ENCODE measurements at regions not wholly inside any gene's neighbourhood (a gene's known extent, or its start where the extent isn't known, plus 50 kb on each side); places are given as distances from the start of the nearest gene placed in this dataset.
"Not testable (repeated sequence)": the region's sequence is repeated elsewhere in the genome, so short reads cannot be mapped to it uniquely, and the experiment has no call there.

- H3K4me3 ChIP-seq (ENCODE audit: low read depth, low read length), result no peak overlapping the region
- TF ChIP-seq CTCF (IDR thresholded peaks at IDR 0.05; ENCODE audit: insufficient read depth, low read depth, low read length), result no peak
- peak; percentile 81 for DNase-seq (ENCODE audit: low read depth)
Observed at GRCh38 chr2:63735931-63736330, 105.8 kb upstream of the UGP2 start.

DNA sequence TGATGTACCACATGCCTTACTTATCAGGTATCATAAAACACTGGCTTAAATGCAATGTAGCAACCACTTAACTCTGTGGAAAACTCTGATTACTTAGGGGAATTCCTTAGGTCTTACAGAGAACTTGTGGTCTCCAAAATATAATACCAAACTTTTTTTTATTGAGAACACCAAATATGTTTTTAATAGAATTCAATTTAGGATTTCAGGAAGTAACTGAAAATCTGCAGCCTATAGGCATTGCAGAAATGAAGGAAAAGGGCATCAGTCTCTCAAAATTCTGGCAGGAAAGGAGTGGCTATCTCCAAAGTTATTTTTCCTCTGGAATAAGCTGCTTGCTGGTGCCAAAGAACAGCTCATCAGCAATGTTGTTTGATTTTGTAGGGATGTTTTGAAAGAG lies 105.3 kb upstream of the UGP2 start:
- H3K4me3 ChIP-seq (ENCODE audit: low read depth, low read length), result no peak overlapping the region
- TF ChIP-seq CTCF (IDR thresholded peaks at IDR 0.05; ENCODE audit: insufficient read depth, low read depth, low read length), result no peak
- peak; percentile 82 for DNase-seq (ENCODE audit: low read depth)

DNA sequence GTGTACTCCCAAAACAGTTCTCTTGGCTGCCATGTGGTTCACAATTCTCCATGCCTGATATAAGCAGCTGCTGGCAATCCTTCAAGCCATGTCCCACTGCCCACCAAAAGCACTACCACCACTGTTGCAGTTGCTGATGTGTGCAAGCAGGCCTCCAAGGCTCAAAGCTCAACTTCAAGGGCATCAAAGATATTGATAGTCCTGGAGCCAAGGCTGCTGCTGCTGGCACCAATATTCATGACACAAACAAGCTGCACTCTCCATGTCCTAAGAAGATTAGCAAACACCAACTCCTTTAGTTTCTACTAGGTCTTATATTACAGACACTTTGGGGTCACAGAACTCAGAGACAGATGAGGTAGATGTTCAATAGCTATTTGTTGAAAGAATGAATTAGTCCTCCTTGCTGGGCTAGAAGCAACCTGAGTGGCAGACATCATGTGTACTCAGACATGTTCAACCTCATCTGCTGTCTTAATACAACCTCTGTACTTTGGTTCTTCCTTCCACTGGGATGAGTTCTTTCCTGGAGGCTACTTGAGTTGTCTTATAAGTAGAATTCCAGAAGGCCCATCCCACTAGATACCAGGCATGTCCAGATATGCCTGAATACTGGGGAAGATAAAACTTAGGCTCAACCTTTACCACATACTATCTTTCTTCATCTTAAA lies 104.5 kb upstream of the UGP2 start:
- peak; percentile 8 for DNase-seq (ENCODE audit: low read depth)
- no peak for TF ChIP-seq CTCF (IDR thresholded peaks at IDR 0.05; ENCODE audit: insufficient read depth, low read depth, low read length)
- H3K4me3 ChIP-seq (ENCODE audit: low read depth, low read length), result no peak overlapping the region

DNA sequence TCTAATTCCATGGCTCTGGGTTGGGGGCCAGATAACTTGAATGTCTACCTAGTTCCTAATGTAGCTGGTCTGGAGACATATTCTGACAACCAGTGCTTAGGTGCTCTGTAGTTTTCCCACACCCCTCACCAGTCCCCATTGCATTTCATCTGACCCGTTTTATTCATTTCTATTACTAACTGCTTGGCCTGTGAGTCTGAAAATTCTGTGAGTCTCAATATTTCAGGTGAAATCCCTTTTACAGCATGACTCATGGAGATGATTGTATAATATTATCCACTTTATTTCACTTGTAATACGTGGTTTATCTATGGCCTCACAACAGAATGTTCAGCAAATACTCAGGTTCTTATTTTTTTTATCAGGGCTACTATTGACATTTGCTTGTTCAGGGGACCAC lies 103.7 kb upstream of the UGP2 start:
- TF ChIP-seq CTCF (IDR thresholded peaks at IDR 0.05; ENCODE audit: insufficient read depth, low read depth, low read length), result no peak
- no peak overlapping the region for H3K4me3 ChIP-seq (ENCODE audit: low read depth, low read length)
- no peak for DNase-seq (ENCODE audit: low read depth)

GRCh38 chr2:63739180-63739579 lies 102.5 kb upstream of the UGP2 start:
- H3K4me3 ChIP-seq (ENCODE audit: low read depth, low read length); DNase-seq (ENCODE audit: low read depth): not testable (repeated sequence)

DNA sequence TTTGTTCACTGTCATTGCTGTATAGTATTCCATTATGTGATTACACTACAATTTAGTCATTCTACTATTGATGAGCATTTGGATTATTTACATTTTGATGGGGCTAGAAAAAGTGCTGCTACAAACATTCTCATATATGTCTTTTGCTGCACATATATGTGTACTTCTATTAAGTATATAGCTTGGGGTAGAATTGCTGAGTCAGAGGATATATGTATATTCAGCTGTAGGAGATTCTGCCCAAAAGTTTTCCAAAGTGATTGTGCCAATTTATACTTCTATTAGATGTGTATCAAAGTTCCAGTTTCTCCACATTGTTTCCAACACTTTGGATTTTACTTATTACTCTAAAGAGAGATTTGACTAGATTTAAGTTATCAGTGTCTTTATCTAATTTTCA lies 101.7 kb upstream of the UGP2 start:
- no peak for TF ChIP-seq CTCF (IDR thresholded peaks at IDR 0.05; ENCODE audit: insufficient read depth, low read depth, low read length)
- no peak for DNase-seq (ENCODE audit: low read depth)
- H3K4me3 ChIP-seq (ENCODE audit: low read depth, low read length), result no peak overlapping the region

- no peak overlapping the region for H3K4me3 ChIP-seq (ENCODE audit: low read depth, low read length)
- peak; percentile 18 for DNase-seq (ENCODE audit: low read depth)
- TF ChIP-seq CTCF (IDR thresholded peaks at IDR 0.05; ENCODE audit: insufficient read depth, low read depth, low read length), result no peak
Observed at GRCh38 chr2:63740943-63741342, 100.8 kb upstream of the UGP2 start.
